HEK293T (cell line): ENCODE measurements at regions not wholly inside any gene's neighbourhood (a gene's known extent, or its start where the extent isn't known, plus 50 kb on each side); places are given as distances from the start of the nearest gene placed in this dataset.
"Not testable (repeated sequence)": the region's sequence is repeated elsewhere in the genome, so short reads cannot be mapped to it uniquely, and the experiment has no call there.

Source experiments
- CTCF ChIA-PET: fragments of 350-600 bp; formaldehyde crosslinking; extraction: SDS; loops from one replicate; lab custom pipeline; 2021; ENCODE audit warnings: antibody characterized with exemption, inconsistent platforms; lab: Yijun Ruan, JAX
- POLR2A ChIA-PET: fragments of 350-600 bp; formaldehyde crosslinking; extraction: SDS; loops from one replicate; lab custom pipeline; 2020; ENCODE audit warnings: antibody characterized with exemption, inconsistent platforms; lab: Yijun Ruan, JAX
- DNase-seq: peaks from one replicate; pipeline ENCODE4 v3.0.0; 2012; ENCODE audit warnings: mixed read lengths; ENCODE audit errors: extremely low spot score
- ARNT ChIP-seq: fragments of 450-650 bp; IDR thresholded peaks from 2 replicates; pipeline ENCODE4 v1.6.1; 2017; ENCODE audit warnings: mild to moderate bottlenecking
- BHLHE40 ChIP-seq: fragments of 450-650 bp; IDR thresholded peaks from 2 replicates; pipeline ENCODE4 v1.6.1; 2016; ENCODE audit warnings: mild to moderate bottlenecking, moderate library complexity, borderline replicate concordance
- CTBP1 ChIP-seq: fragments of 450-650 bp; IDR thresholded peaks from 2 replicates; pipeline ENCODE4 v1.6.1; 2016; ENCODE audit warnings: borderline replicate concordance
- ELF4 ChIP-seq: fragments of 450-650 bp; IDR thresholded peaks from 2 replicates; pipeline ENCODE4 v1.6.1; 2017; ENCODE audit warnings: antibody characterized with exemption
- FOXA1 ChIP-seq: fragments of 450-650 bp; IDR thresholded peaks from 2 replicates; pipeline ENCODE4 v1.6.1; 2016; ENCODE audit warnings: mild to moderate bottlenecking
- FOXK2 ChIP-seq: fragments of 450-650 bp; IDR thresholded peaks from 2 replicates; pipeline ENCODE4 v1.6.1; 2016; ENCODE audit warnings: mild to moderate bottlenecking
- FOXM1 ChIP-seq: fragments of 450-650 bp; IDR thresholded peaks from 2 replicates; pipeline ENCODE4 v1.6.1; 2017; ENCODE audit warnings: mild to moderate bottlenecking, borderline replicate concordance
- HDGF ChIP-seq: fragments of 450-650 bp; IDR thresholded peaks from 2 replicates; pipeline ENCODE4 v1.6.1; 2017; ENCODE audit warnings: antibody characterized with exemption, borderline replicate concordance
- L3MBTL2 ChIP-seq: fragments of 450-650 bp; conservative IDR thresholded peaks from 2 replicates; pipeline ENCODE4 v1.6.1; 2016; ENCODE audit warnings: mild to moderate bottlenecking
- LEF1 ChIP-seq: fragments of 450-650 bp; IDR thresholded peaks from 2 replicates; pipeline ENCODE4 v1.6.1; 2017; ENCODE audit warnings: mild to moderate bottlenecking, borderline replicate concordance
- NFRKB ChIP-seq: fragments of 450-650 bp; IDR thresholded peaks from 2 replicates; pipeline ENCODE4 v1.6.1; 2016; ENCODE audit warnings: mild to moderate bottlenecking, moderate library complexity
- SP1 ChIP-seq: fragments of 450-650 bp; IDR thresholded peaks from 2 replicates; pipeline ENCODE4 v1.6.1; 2017
- SUZ12 ChIP-seq: fragments of 450-650 bp; IDR thresholded peaks from 2 replicates; pipeline ENCODE4 v1.6.1; 2016; ENCODE audit warnings: mild to moderate bottlenecking
- TARDBP ChIP-seq: fragments of 450-650 bp; IDR thresholded peaks from 2 replicates; pipeline ENCODE4 v1.6.1; 2016
- ZNF384 ChIP-seq: fragments of 450-650 bp; IDR thresholded peaks from 2 replicates; pipeline ENCODE4 v1.6.1; 2016
- TF ChIP-seq, protein P1 (sequence below): fragments of 450-650 bp; IDR thresholded peaks from 2 replicates; pipeline ENCODE4 v1.6.1; 2016

DNA sequence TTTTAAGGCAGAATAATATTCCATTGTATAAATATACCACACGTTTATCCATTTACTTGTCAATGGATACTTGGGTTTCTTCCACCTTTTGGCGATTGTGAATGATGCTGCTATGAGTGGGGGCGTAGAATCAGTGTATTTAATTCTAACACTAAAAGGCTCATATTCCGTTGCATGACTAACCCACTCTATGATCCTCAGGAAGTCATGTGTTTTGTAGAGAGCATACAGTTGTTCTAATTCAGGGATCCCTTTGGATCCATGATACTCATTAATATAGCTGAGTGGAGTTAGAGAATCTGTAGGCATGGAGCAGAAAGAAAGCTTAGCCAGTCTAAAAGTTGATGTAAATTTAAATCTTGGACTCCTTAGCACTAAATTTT, 74.2 kb upstream of the TMEM170B start:
- no peak for DNase-seq
- POLR2A ChIA-PET: no interaction called here
- no peak for TF ChIP-seq FOXM1
- no peak for TF ChIP-seq NFRKB
- TF ChIP-seq TARDBP: no peak
- no peak for TF ChIP-seq ARNT
- no peak for TF ChIP-seq BHLHE40
- TF ChIP-seq ELF4: no peak
- no peak for TF ChIP-seq ZNF384
- TF ChIP-seq HDGF: no peak
- TF ChIP-seq FOXK2: no peak
- CTCF ChIA-PET: no interaction called here

DNA sequence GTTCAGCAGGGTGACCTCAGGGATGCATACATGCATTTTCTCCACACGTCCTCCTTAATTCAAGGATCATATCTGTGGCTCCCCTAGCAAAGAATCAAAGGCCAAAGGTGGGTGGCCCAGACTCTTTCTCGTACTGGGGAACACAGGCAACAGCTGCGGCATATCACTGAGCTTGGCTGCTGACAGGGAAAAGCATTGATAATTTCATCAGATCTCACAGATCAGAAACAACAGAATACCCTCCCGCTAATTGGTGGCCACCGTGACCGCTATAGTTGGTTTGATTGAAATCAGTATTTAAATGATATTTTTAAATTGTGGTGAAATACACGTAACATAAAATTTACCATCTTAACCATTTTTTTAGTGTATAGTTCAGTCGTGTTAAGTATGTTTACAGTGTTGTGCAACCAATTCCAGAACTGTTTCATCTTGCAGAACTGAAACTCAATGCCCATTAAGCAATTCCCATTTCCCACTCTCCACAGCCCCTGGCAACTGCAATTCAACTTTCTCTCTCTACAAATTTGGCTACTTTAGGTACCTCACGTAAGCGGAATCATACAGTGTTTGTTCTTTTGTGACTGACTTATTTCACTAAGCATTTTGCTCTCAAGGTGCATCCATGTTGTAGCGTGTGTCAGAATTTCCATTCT, 74.7 kb upstream of the TMEM170B start:
- ChIA-PET CTCF (no interaction called here), POLR2A (no interaction called here)

DNA sequence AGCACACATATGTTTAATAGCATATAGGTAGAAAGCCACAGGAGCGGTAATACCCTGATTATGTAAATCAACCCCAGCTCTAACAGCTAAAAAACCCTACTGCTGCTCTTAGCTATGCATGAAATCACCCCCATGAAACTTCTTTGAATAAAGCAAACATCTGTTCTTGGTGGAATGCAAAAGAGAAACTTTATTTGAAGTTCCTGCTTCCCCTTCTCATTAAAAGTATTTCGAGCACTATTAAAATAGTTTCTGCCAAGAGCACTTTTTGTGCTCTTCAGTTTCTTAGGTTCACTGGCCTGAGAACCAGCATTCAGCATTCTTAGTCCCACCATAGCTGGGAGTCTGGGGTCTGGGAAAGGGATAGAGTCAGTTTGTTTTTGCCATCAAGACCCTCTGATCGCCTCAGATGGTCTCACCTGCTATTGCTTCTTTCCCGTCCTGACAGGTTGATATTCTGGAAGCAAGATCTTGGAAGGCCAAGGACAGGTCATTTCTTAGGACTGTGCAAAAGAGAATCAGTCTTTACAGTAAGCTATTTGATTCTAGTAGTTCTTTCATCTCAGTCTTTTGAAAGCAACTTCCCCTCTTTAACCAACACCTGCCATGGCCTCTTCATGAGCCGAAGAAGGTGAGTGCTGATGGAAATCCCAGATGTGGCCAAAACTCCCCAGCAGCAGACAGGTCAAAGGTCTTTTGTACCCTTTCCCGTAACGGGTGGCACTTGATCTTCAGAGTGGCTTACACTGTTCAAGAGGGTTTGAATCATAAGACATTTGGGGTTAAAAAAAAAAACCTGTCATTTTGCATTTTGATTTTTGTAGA, 76.5 kb upstream of the TMEM170B start:
- POLR2A ChIA-PET: no interaction called here
- no peak for TF ChIP-seq ARNT
- no peak for TF ChIP-seq CTBP1
- TF ChIP-seq FOXA1: no peak
- no peak for TF ChIP-seq LEF1
- TF ChIP-seq ZNF384: no peak
- TF ChIP-seq NFRKB: no peak
- no peak for TF ChIP-seq ELF4
- no peak for TF ChIP-seq SP1
- TF ChIP-seq SUZ12: no peak
- no peak for TF ChIP-seq TARDBP
- no peak for TF ChIP-seq FOXK2
- no peak for TF ChIP-seq HDGF
- TF ChIP-seq, protein P1, sequence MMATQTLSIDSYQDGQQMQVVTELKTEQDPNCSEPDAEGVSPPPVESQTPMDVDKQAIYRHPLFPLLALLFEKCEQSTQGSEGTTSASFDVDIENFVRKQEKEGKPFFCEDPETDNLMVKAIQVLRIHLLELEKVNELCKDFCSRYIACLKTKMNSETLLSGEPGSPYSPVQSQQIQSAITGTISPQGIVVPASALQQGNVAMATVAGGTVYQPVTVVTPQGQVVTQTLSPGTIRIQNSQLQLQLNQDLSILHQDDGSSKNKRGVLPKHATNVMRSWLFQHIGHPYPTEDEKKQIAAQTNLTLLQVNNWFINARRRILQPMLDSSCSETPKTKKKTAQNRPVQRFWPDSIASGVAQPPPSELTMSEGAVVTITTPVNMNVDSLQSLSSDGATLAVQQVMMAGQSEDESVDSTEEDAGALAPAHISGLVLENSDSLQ: no peak
- TF ChIP-seq L3MBTL2: no peak
- TF ChIP-seq BHLHE40: no peak
- TF ChIP-seq FOXM1: no peak
- no peak for DNase-seq
- CTCF ChIA-PET: no interaction called here

More for the DNA sequence above, 74.7 kb upstream of the TMEM170B start:
- DNase-seq: no peak
- TF ChIP-seq LEF1 (no peak), NFRKB (no peak), HDGF (no peak), FOXA1 (no peak), SP1 (no peak), FOXM1 (no peak), ZNF384 (no peak), SUZ12 (no peak), CTBP1 (no peak)

DNA sequence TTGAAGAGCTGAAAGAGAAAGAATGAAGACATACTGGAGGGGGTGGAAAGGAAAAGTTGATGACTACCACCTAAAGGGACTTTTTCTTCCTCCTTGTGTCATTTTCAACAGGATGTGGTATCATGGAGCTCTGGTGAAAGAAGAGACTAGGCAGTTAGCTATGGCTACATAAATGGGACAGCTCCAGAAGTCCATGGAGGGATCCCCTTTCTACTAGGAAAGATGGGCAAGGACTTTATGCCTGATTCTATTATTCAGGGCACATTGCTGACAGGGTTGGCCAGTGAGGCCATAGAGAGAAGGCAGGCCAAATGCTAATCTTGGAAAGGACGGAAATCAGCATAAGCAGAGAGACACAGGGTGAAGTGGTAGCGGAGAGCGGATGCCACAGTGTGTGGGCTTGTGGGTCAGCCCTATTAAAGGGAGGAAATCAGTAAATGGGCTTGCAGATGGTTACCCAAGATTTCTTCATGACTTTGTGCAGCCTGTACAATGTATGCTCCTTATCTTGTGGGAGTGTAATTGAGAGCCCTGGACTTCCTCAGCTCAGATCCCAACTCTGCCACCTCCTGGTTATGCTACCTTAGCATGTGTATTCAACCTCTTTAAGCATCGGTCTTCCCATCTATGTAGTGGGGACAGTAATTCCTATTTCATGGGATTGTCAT, 77.4 kb upstream of the TMEM170B start:
- ChIA-PET CTCF (interaction anchor here (0.7 kb wide), 1 partner anchor 208 kb away, joined by 3 read pairs; no protein-coding TSS in a partner anchor), POLR2A (no interaction called here)
- DNase-seq: no peak
- no peak for TF ChIP-seq TARDBP
- no peak for TF ChIP-seq LEF1
- TF ChIP-seq ZNF384: no peak
- TF ChIP-seq SUZ12: no peak
- no peak for TF ChIP-seq ARNT
- no peak for TF ChIP-seq CTBP1
- no peak for TF ChIP-seq SP1
- TF ChIP-seq FOXK2: no peak
- no peak for TF ChIP-seq FOXM1
- TF ChIP-seq ELF4: no peak
- no peak for TF ChIP-seq NFRKB
- TF ChIP-seq, protein P1: no peak
- no peak for TF ChIP-seq L3MBTL2
- TF ChIP-seq BHLHE40: no peak
- TF ChIP-seq HDGF: no peak
- no peak for TF ChIP-seq FOXA1

DNA sequence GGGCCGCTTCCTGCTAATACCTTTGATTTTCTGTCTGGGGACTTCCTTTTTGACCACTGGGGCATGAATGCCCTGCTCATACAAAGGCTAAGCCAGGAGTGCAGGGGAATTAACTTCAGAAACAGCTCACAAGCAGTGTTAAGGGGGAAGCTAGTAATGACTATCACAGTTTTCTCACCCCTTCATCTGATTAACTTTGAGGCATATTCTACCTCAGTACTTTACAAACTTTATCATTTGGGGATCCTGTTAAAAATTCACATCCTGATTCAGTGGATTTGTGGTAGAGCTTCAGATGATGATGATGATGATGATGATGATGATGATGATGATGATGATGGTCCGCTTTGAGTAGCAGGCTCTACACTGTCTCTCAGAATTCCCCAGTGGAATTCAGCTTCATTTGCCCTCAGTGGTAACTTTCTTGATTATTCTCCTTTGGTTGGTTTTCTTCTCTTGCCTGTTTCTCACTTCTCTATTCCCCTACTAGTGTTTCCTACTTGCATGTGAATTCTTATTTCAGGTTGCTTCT, 78.4 kb upstream of the TMEM170B start:
- POLR2A ChIA-PET: no interaction called here
- no peak for DNase-seq
- TF ChIP-seq SP1: no peak
- TF ChIP-seq HDGF: no peak
- CTCF ChIA-PET: interaction anchor here (0.7 kb wide), 1 partner anchor 1616 kb away, joined by 3 read pairs; no protein-coding TSS in a partner anchor

DNA sequence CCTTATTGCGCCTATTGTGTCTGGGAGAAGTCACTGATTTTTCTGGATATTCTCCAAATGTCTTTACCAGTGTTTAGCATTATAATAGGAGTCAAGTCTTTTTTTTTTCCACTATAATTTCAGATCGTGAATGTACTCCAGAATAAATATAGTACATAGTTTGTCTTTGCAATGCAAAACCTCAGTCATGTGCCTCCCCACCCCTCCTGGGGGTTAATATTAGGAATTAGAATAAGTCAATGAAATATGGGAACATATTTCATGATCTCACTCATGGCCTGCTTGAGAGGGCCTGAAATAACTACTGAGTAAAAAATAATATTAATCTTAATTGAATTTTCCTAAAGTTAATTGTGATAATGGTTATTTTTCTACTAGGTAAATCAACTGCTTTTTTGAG, 79.0 kb upstream of the TMEM170B start:
- DNase-seq: no peak
- CTCF ChIA-PET: interaction anchor here (0.7 kb wide), 1 partner anchor 1616 kb away, joined by 3 read pairs; no protein-coding TSS in a partner anchor
- POLR2A ChIA-PET: no interaction called here
- TF ChIP-seq ZNF384: no peak

DNA sequence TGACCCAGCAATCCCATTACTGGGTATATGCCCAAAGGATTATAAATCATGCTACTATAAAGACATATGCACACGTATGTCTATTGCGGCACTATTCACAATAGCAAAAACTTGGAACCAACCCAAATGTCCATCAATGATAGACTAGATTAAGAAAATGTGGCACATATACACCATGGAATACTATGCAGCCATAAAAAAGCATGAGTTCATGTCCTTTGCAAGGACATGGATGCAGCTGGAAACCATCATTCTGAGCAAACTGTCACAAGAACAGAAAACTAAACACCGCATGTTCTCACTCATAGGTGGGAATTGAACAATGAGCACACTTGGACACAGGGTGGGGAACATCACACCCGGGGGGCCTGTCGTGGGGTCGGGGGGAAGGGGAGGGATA, 80.1 kb upstream of the TMEM170B start:
- POLR2A ChIA-PET, DNase-seq, CTCF ChIA-PET: not testable (repeated sequence)

DNA sequence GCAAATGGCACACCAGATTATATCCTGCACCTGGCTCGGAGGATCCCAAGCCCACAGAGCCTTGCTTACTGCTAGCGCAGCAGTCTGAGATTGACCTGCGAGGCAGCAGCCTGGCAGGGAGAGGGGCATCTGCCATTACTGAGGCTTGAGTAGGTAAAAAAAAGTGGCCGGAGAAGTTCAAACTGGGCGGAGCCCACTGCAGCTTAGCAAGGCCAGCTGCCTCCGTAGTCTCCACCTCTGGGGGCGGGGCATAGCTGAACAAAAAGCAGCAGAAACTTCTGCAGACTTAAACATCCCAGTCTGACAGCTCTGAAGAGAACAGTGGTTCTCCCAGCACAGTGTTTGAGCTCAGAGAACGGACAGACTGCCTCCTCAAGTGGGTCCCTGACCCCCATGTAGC, 85.4 kb upstream of the TMEM170B start:
- CTCF ChIA-PET, DNase-seq, POLR2A ChIA-PET: not testable (repeated sequence)
